Liver (tissue), 8 donors: ENCODE measurements at regions not wholly inside any gene's neighbourhood (a gene's known extent, or its start where the extent isn't known, plus 50 kb on each side); places are given as distances from the start of the nearest gene placed in this dataset.

Source experiments
- DNase-seq: peaks from one replicate; pipeline ENCODE4 v3.0.0-alpha.2; 2017; ENCODE audit warnings: low spot score
- H3K27ac ChIP-seq, 2 donors: one replicate each; pipeline ENCODE4 v1.7.0; 2013; ENCODE audit warnings: inconsistent platforms in 2 of 2, low read length in 2 of 2, control low read depth in 1 of 2, low read depth in 1 of 2, mild to moderate bottlenecking in 1 of 2
- H3K27me3 ChIP-seq, 4 donors: one replicate each; pipeline versions ENCODE4 v1.6.1 to v1.7.0; 2013; ENCODE audit warnings: low read length in 3 of 4, inconsistent platforms in 1 of 4, mild to moderate bottlenecking in 1 of 4, moderate library complexity in 1 of 4; ENCODE audit not compliant: control insufficient read depth in 4 of 4, insufficient read depth in 4 of 4
- H3K36me3 ChIP-seq, 4 donors: one replicate each; pipeline versions ENCODE4 v1.6.1 to v1.7.0; 2013; ENCODE audit warnings: low read length in 3 of 4, mild to moderate bottlenecking in 3 of 4, low read depth in 1 of 4, moderate library complexity in 1 of 4; ENCODE audit not compliant: control insufficient read depth in 4 of 4, insufficient read depth in 3 of 4
- H3K4me1 ChIP-seq, 4 donors: one replicate each; pipeline versions ENCODE4 v1.6.1 to v1.7.0; 2013; ENCODE audit warnings: low read length in 3 of 4, mild to moderate bottlenecking in 3 of 4, moderate library complexity in 1 of 4; ENCODE audit not compliant: control insufficient read depth in 4 of 4, insufficient read depth in 4 of 4
- H3K4me3 ChIP-seq, 3 donors: one replicate each; pipeline versions ENCODE4 v1.6.1 to v1.7.0; 2013; ENCODE audit warnings: low read length in 3 of 3, control low read depth in 1 of 3, low read depth in 1 of 3, mild to moderate bottlenecking in 1 of 3
- H3K9ac ChIP-seq, 2 donors: one replicate each; pipeline ENCODE4 v1.7.0; 2013; ENCODE audit warnings: low read length in 2 of 2, mild to moderate bottlenecking in 2 of 2, moderate library complexity in 2 of 2, control low read depth in 1 of 2, low read depth in 1 of 2
- H3K9me3 ChIP-seq, 4 donors: one replicate each; pipeline versions ENCODE4 v1.6.1 to v1.7.0; 2013; ENCODE audit warnings: low read length in 3 of 4; ENCODE audit not compliant: control insufficient read depth in 4 of 4
- ATF3 ChIP-seq: IDR thresholded peaks from 2 replicates; pipeline ENCODE4 v1.6.1; 2016; ENCODE audit warnings: antibody characterized with exemption
- CTCF ChIP-seq: fragments of 150-350 bp; IDR thresholded peaks from 2 replicates; pipeline ENCODE4 v1.5.1; 2017; ENCODE audit warnings: improper control_type of control experiment, low read depth, low read length; ENCODE audit not compliant: missing input control
- EGR1 ChIP-seq, 2 donors: IDR thresholded peaks; 2 replicates each; pipeline ENCODE4 v1.6.1; 2016 to 2018; ENCODE audit warnings: antibody characterized with exemption in 2 of 2, low read depth in 2 of 2
- FOXA1 ChIP-seq: IDR thresholded peaks from 2 replicates; pipeline ENCODE4 v1.6.1; 2016; ENCODE audit warnings: antibody characterized with exemption
- FOXA2 ChIP-seq: IDR thresholded peaks from 2 replicates; pipeline ENCODE4 v1.6.1; 2016; ENCODE audit warnings: antibody characterized with exemption
- GABPA ChIP-seq, 2 donors: IDR thresholded peaks in 1 of 2; conservative IDR thresholded peaks in 1 of 2; 2 replicates each; pipeline ENCODE4 v1.6.1; 2016; ENCODE audit warnings: antibody characterized with exemption in 2 of 2, mild to moderate bottlenecking in 1 of 2, moderate library complexity in 1 of 2
- HNF4A ChIP-seq, 2 donors: conservative IDR thresholded peaks; 2 replicates each; pipeline ENCODE4 v1.6.1; 2016; ENCODE audit warnings: antibody characterized with exemption in 2 of 2, mild to moderate bottlenecking in 2 of 2
- HNF4G ChIP-seq: IDR thresholded peaks from 2 replicates; pipeline ENCODE4 v1.6.1; 2016; ENCODE audit warnings: antibody characterized with exemption
- JUND ChIP-seq, 2 donors: IDR thresholded peaks; 2 replicates each; pipeline ENCODE4 v1.6.1; 2016; ENCODE audit warnings: antibody characterized with exemption in 2 of 2
- NR2F2 ChIP-seq: IDR thresholded peaks from 2 replicates; pipeline ENCODE4 v1.6.1; 2016; ENCODE audit warnings: antibody characterized with exemption
- RAD21 ChIP-seq, 2 donors: IDR thresholded peaks; 2 replicates each; pipeline ENCODE4 v1.6.1; 2016; ENCODE audit warnings: antibody characterized with exemption in 2 of 2, mild to moderate bottlenecking in 2 of 2
- REST ChIP-seq: IDR thresholded peaks from 2 replicates; pipeline ENCODE4 v1.6.1; 2016; ENCODE audit warnings: antibody characterized with exemption, mild to moderate bottlenecking
- SP1 ChIP-seq: IDR thresholded peaks from 2 replicates; pipeline ENCODE4 v1.6.1; 2018; ENCODE audit warnings: antibody characterized with exemption, mild to moderate bottlenecking
- TAF1 ChIP-seq: conservative IDR thresholded peaks from 2 replicates; pipeline ENCODE4 v1.6.1; 2016; ENCODE audit warnings: antibody characterized with exemption, mild to moderate bottlenecking
- YY1 ChIP-seq: IDR thresholded peaks from 2 replicates; pipeline ENCODE4 v1.6.1; 2016; ENCODE audit warnings: antibody characterized with exemption, mild to moderate bottlenecking
- ZBTB33 ChIP-seq: IDR thresholded peaks from 2 replicates; pipeline ENCODE4 v1.6.1; 2016; ENCODE audit warnings: antibody characterized with exemption
- WGBS: extraction: QIAGEN DNeasy Blood & Tissue Kit; methylation state at CpG from one replicate; pipeline ENCODE4 v1.1.7; 2013; 5-methylcytosine and 5-hydroxymethylcytosine counted together
- TF ChIP-seq, protein P1 (sequence below): IDR thresholded peaks from 2 replicates; pipeline ENCODE4 v1.6.1; 2016; ENCODE audit warnings: antibody characterized with exemption
- donor health status: healthy.
- donor health status: healthy.
- donor health status: healthy.
- donor health status: healthy.
- donor health status: healthy.

GRCh38 chr18:60060026-60060425 lies 160.2 kb downstream of the PMAIP1 start:
- no peak overlapping the region for H3K9ac ChIP-seq
- no peaks in the 10 kb centered on the region for H3K27me3 ChIP-seq
- 80% methylated on average over 1 of the region's 1 CpG for WGBS
- no peaks in the 10 kb centered on the region for H3K36me3 ChIP-seq
- no peaks in the 10 kb centered on the region for H3K9me3 ChIP-seq
- TF ChIP-seq YY1: no peak
- TF ChIP-seq EGR1 (IDR thresholded peaks at IDR 0.05; ENCODE audit: low read depth in 2 of 2): no peak
- TF ChIP-seq SP1: no peak
- TF ChIP-seq HNF4A (conservative IDR thresholded peaks at IDR 0.05): no peak
- TF ChIP-seq, protein P1, sequence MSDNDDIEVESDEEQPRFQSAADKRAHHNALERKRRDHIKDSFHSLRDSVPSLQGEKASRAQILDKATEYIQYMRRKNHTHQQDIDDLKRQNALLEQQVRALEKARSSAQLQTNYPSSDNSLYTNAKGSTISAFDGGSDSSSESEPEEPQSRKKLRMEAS: no peak
- no peak for TF ChIP-seq RAD21 (IDR thresholded peaks at IDR 0.05)
- no peak for TF ChIP-seq GABPA (IDR thresholded peaks at IDR 0.05 in 1 of 2, conservative IDR thresholded peaks at IDR 0.05 in 1 of 2)
- no peak for TF ChIP-seq FOXA1
- TF ChIP-seq REST: no peak
- no peak for TF ChIP-seq ZBTB33
- no peak for TF ChIP-seq CTCF
- no peak overlapping the region for H3K27ac ChIP-seq
- H3K4me3 ChIP-seq: no peak overlapping the region
- no peak for DNase-seq
- no peaks in the 10 kb centered on the region for H3K4me1 ChIP-seq

DNA sequence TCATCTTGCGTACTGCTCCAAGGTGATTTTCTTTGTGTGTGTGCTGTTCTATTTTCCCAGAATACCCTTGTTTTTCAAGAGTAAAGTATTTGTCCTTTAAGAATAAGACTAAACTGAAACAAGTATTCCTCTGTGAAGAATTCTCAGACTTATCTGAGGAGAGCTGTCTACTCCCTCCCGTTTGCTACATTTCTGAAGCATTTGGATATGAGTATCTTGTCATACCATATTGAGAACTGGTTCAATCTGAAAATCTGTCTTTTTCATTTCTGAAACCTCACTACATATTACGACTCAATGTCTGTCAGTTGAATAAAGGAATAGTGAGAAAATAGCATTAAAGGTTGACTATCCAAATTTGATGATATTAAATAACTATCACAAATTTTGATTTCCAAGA lies 159.4 kb downstream of the PMAIP1 start:
- Histone ChIP-seq H3K4me3 (no peak overlapping the region), H3K36me3 (no peaks in the 10 kb centered on the region), H3K27me3 (no peaks in the 10 kb centered on the region), H3K27ac (no peak overlapping the region), H3K4me1 (no peaks in the 10 kb centered on the region), H3K9me3 (no peaks in the 10 kb centered on the region), H3K9ac (no peak overlapping the region)
- no peak for DNase-seq
- no peak for TF ChIP-seq TAF1
- TF ChIP-seq JUND (IDR thresholded peaks at IDR 0.05): no peak
- no peak for TF ChIP-seq ATF3
- no peak for TF ChIP-seq YY1
- TF ChIP-seq HNF4G: no peak
- no peak for TF ChIP-seq NR2F2
- TF ChIP-seq ZBTB33: no peak
- TF ChIP-seq FOXA2: no peak
- 68% methylated on average over 3 of the region's 3 CpGs for WGBS
